ENCODE measurements at regions not wholly inside any gene's neighbourhood (a gene's known extent, or its start where the extent isn't known, plus 50 kb on each side); places are given as distances from the start of the nearest gene placed in this dataset.

DNA sequence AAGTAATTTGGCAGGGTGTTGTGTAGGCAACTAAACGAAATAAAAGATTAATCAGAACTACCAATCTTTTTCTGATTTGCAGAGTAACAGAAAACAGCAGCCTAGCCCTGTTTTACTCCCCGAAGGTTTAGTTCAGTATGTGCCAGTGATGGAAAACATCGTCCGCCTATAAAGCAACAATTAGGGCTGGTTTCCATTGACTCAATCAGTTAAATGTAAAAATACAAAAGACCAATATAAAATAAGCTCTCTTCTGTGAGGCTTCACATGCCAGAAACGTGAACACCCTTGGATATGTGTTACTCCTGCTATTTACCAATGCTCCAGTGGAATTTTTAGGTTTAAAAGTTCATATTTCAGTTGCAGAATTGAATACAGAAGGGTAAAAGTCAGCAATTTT lies 210.5 kb upstream of the RSPO3 start:
- Mint-ChIP-seq H3K4me1 (ENCODE audit: low read depth, unreplicated experiment) (no peaks in the 10 kb centered on the region), H3K27ac (ENCODE audit: unreplicated experiment) (no peak overlapping the region), H3K4me3 (ENCODE audit: unreplicated experiment) (no peak overlapping the region), H3K9me3 (ENCODE audit: unreplicated experiment) (no peaks in the 10 kb centered on the region), H3K36me3 (ENCODE audit: low read depth, unreplicated experiment) (no peaks in the 10 kb centered on the region), H3K27me3 (ENCODE audit: low read depth, unreplicated experiment) (no peaks in the 10 kb centered on the region)
- no peak overlapping the region for H3K27ac ChIP-seq (ENCODE audit: low read depth, low read length)
- FAIRE-seq (no peak), DNase-seq (ENCODE audit: low read depth) (no peak)
- no peak overlapping the region for H3K9ac ChIP-seq (ENCODE audit: low read length)
- TF ChIP-seq EZH2 (IDR thresholded peaks at IDR 0.05; ENCODE audit: insufficient read depth, low read length) (no peak), CTCF (IDR thresholded peaks at IDR 0.05; ENCODE audit: insufficient read depth, low read depth, low read length) (no peak)
- H4K20me1 ChIP-seq (ENCODE audit: insufficient read depth, low read length), result no peaks in the 10 kb centered on the region
- no peak overlapping the region for H2AFZ ChIP-seq (ENCODE audit: low read depth, low read length)
- H3K4me2 ChIP-seq (ENCODE audit: low read length), result no peak overlapping the region
- no peaks in the 10 kb centered on the region for H3K79me2 ChIP-seq (ENCODE audit: insufficient read depth, low read length)
- no peak overlapping the region for H3K4me3 ChIP-seq (ENCODE audit: insufficient read depth, low read depth, low read length)
- H3K9me3 ChIP-seq (ENCODE audit: insufficient read depth, low read depth, low read length), result no peaks in the 10 kb centered on the region
- no peaks in the 10 kb centered on the region for H3K4me1 ChIP-seq (ENCODE audit: insufficient read depth, low read length)
- no peaks in the 10 kb centered on the region for H3K36me3 ChIP-seq (ENCODE audit: insufficient read depth, low read length)
- H3K27me3 ChIP-seq (ENCODE audit: insufficient read depth, low read length), result no peaks in the 10 kb centered on the region

GRCh38 chr6:126909493-126909892 lies 209.0 kb upstream of the RSPO3 start:
- Histone ChIP-seq H3K4me3 (ENCODE audit: insufficient read depth, low read depth, low read length) (no peak overlapping the region), H3K36me3 (ENCODE audit: insufficient read depth, low read length) (no peaks in the 10 kb centered on the region), H3K79me2 (ENCODE audit: insufficient read depth, low read length) (no peaks in the 10 kb centered on the region), H3K27ac (ENCODE audit: low read depth, low read length) (no peak overlapping the region), H3K27me3 (ENCODE audit: insufficient read depth, low read length) (no peaks in the 10 kb centered on the region), H3K4me1 (ENCODE audit: insufficient read depth, low read length) (no peaks in the 10 kb centered on the region), H3K9me3 (ENCODE audit: insufficient read depth, low read depth, low read length) (no peaks in the 10 kb centered on the region), H2AFZ (ENCODE audit: low read depth, low read length) (no peak overlapping the region), H3K4me2 (ENCODE audit: low read length) (no peak overlapping the region), H4K20me1 (ENCODE audit: insufficient read depth, low read length) (no peaks in the 10 kb centered on the region), H3K9ac (ENCODE audit: low read length) (no peak overlapping the region)
- TF ChIP-seq CTCF (IDR thresholded peaks at IDR 0.05; ENCODE audit: insufficient read depth, low read depth, low read length), result no peak
- no peak for TF ChIP-seq EZH2 (IDR thresholded peaks at IDR 0.05; ENCODE audit: insufficient read depth, low read length)
- DNase-seq (ENCODE audit: low read depth) (no peak), FAIRE-seq (no peak)
- Mint-ChIP-seq H3K27me3 (ENCODE audit: low read depth, unreplicated experiment) (no peaks in the 10 kb centered on the region), H3K36me3 (ENCODE audit: low read depth, unreplicated experiment) (no peaks in the 10 kb centered on the region), H3K27ac (ENCODE audit: unreplicated experiment) (no peak overlapping the region), H3K9me3 (ENCODE audit: unreplicated experiment) (no peaks in the 10 kb centered on the region), H3K4me3 (ENCODE audit: unreplicated experiment) (no peak overlapping the region), H3K4me1 (ENCODE audit: low read depth, unreplicated experiment) (no peaks in the 10 kb centered on the region)

GRCh38 chr6:126913651-126914050 lies 204.8 kb upstream of the RSPO3 start:
- no peaks in the 10 kb centered on the region for H3K27me3 Mint-ChIP-seq (ENCODE audit: low read depth, unreplicated experiment)
- H3K36me3 Mint-ChIP-seq (ENCODE audit: low read depth, unreplicated experiment), result no peaks in the 10 kb centered on the region
- no peaks in the 10 kb centered on the region for H3K4me1 ChIP-seq (ENCODE audit: insufficient read depth, low read length)
- no peaks in the 10 kb centered on the region for H3K79me2 ChIP-seq (ENCODE audit: insufficient read depth, low read length)
- H3K36me3 ChIP-seq (ENCODE audit: insufficient read depth, low read length), result no peaks in the 10 kb centered on the region
- no peak overlapping the region for H3K9ac ChIP-seq (ENCODE audit: low read length)
- no peaks in the 10 kb centered on the region for H3K9me3 Mint-ChIP-seq (ENCODE audit: unreplicated experiment)
- H3K4me3 Mint-ChIP-seq (ENCODE audit: unreplicated experiment), result no peak overlapping the region
- peaks cover 2% of the 10 kb centered on the region for H3K4me1 Mint-ChIP-seq (ENCODE audit: low read depth, unreplicated experiment)
- FAIRE-seq (peak; percentile 17), DNase-seq (ENCODE audit: low read depth) (no peak)
- no peaks in the 10 kb centered on the region for H3K27me3 ChIP-seq (ENCODE audit: insufficient read depth, low read length)
- no peak overlapping the region for H3K27ac ChIP-seq (ENCODE audit: low read depth, low read length)
- H3K4me3 ChIP-seq (ENCODE audit: insufficient read depth, low read depth, low read length), result no peak overlapping the region
- TF ChIP-seq CTCF (IDR thresholded peaks at IDR 0.05; ENCODE audit: insufficient read depth, low read depth, low read length) (no peak), EZH2 (IDR thresholded peaks at IDR 0.05; ENCODE audit: insufficient read depth, low read length) (no peak)
- peak overlapping the region; percentile 28 for H3K27ac Mint-ChIP-seq (ENCODE audit: unreplicated experiment)
- no peaks in the 10 kb centered on the region for H3K9me3 ChIP-seq (ENCODE audit: insufficient read depth, low read depth, low read length)
- no peak overlapping the region for H3K4me2 ChIP-seq (ENCODE audit: low read length)
- H2AFZ ChIP-seq (ENCODE audit: low read depth, low read length), result no peak overlapping the region
- no peaks in the 10 kb centered on the region for H4K20me1 ChIP-seq (ENCODE audit: insufficient read depth, low read length)
